A549 (cell line): ENCODE measurements at regions not wholly inside any gene's neighbourhood (a gene's known extent, or its start where the extent isn't known, plus 50 kb on each side); places are given as distances from the start of the nearest gene placed in this dataset.

Experiments
- ATAC-seq, 2 experiments: fragments of 200-7000 bp in 1 of 2; fragments of >200 bp in 1 of 2; cut with Nextera tagmentation in 1 of 2; cut with Tn5 transposase in 1 of 2; 3 replicates each; pipeline versions ENCODE4 v1.8.0 to v1.9.1; 2018 to 2020; ENCODE audit warnings: mild to moderate bottlenecking in 1 of 2, moderate library complexity in 1 of 2
- CTCF ChIA-PET: fragments of 300-600 bp; sonication (Branson Sonifier 250); formaldehyde crosslinking; extraction: SDS; loops from one replicate; lab custom pipeline; 2021; ENCODE audit warnings: antibody characterized with exemption, inconsistent platforms; lab: Yijun Ruan, JAX
- POLR2A ChIA-PET: fragments of 350-600 bp; formaldehyde crosslinking; extraction: SDS; loops from one replicate; lab custom pipeline; 2021; ENCODE audit warnings: antibody characterized with exemption, inconsistent platforms; lab: Yijun Ruan, JAX
- DNase-seq, 2 experiments: peaks; one replicate each; pipeline versions ENCODE4 v3.0.0 to v3.0.0-alpha.2; 2011 to 2016; ENCODE audit warnings: low read depth in 1 of 2, low spot score in 1 of 2
- FAIRE-seq: peaks from 2 replicates; lab custom pipeline; 2011; peaks lifted over from hg19 to GRCh38; lab: Jason Lieb, UNC
- H3K27ac ChIP-seq, 2 experiments: fragments of >200 bp; sonication (Bioruptor Twin); formaldehyde crosslinking; 3 replicates each; pipeline ENCODE4 v1.5.1; 2016 to 2017
- H3K4me1 ChIP-seq: fragments of >200 bp; sonication (Bioruptor Twin); formaldehyde crosslinking; 3 replicates; pipeline ENCODE4 v1.6.1; 2016
- H3K4me2 ChIP-seq: fragments of >200 bp; sonication (Bioruptor Twin); formaldehyde crosslinking; 3 replicates; pipeline ENCODE4 v1.6.1; 2016
- H3K4me3 ChIP-seq: fragments of >200 bp; sonication (Bioruptor Twin); formaldehyde crosslinking; 3 replicates; pipeline ENCODE4 v1.5.1; 2016
- H3K9me3 ChIP-seq: fragments of >200 bp; sonication (Bioruptor Twin); formaldehyde crosslinking; 3 replicates; pipeline ENCODE4 v1.6.1; 2016
- BCL3 ChIP-seq: fragments of >200 bp; sonication (Bioruptor Twin); formaldehyde crosslinking; IDR thresholded peaks from 3 replicates; pipeline ENCODE4 v1.6.1; 2016
- CBX8 ChIP-seq: fragments of 200-600 bp; sonication (generic); IDR thresholded peaks from 2 replicates; pipeline ENCODE4 v1.6.1; 2016
- CHD2 ChIP-seq: fragments of 150-350 bp; IDR thresholded peaks from 2 replicates; pipeline ENCODE4 v1.6.1; 2014; ENCODE audit warnings: low read length; ENCODE audit not compliant: partially characterized antibody
- EP300 ChIP-seq, 2 experiments: fragments of >200 bp; sonication (Bioruptor Twin); formaldehyde crosslinking; IDR thresholded peaks; 2 replicates in 1 of 2; 3 replicates in 1 of 2; pipeline ENCODE4 v1.6.1; 2016 to 2017
- FOSB ChIP-seq: fragments of 250-450 bp; sonication (Bioruptor Pico); IDR thresholded peaks from 2 replicates; pipeline ENCODE4 v1.5.0; 2020; ENCODE audit warnings: mild to moderate bottlenecking, moderate library complexity
- FOSL2 ChIP-seq, 2 experiments: fragments of 450-650 bp in 1 of 2; fragments of >200 bp in 1 of 2; sonication (Bioruptor Twin) in 1 of 2; formaldehyde crosslinking; IDR thresholded peaks; 2 replicates each; pipeline versions ENCODE4 v1.5.0 to v1.6.1; 2016 to 2020; ENCODE audit warnings: mild to moderate bottlenecking in 1 of 2, moderate library complexity in 1 of 2
- FOXS1 ChIP-seq: fragments of 250-450 bp; sonication (Bioruptor Pico); IDR thresholded peaks from 2 replicates; pipeline ENCODE4 v1.5.0; 2020; ENCODE audit warnings: mild to moderate bottlenecking, moderate library complexity
- GATA3 ChIP-seq: IDR thresholded peaks from 2 replicates; pipeline ENCODE4 v1.6.1; 2012; ENCODE audit warnings: borderline replicate concordance
- HES2 ChIP-seq: fragments of >200 bp; sonication (Bioruptor Twin); formaldehyde crosslinking; IDR thresholded peaks from 2 replicates; pipeline ENCODE4 v1.6.1; 2016
- HEYL ChIP-seq: fragments of 250-450 bp; sonication (Bioruptor Pico); IDR thresholded peaks from 2 replicates; pipeline ENCODE4 v1.8.0; 2021; ENCODE audit warnings: mild to moderate bottlenecking, moderate library complexity
- HOXA7 ChIP-seq: fragments of 250-450 bp; sonication (Bioruptor Pico); IDR thresholded peaks from 2 replicates; pipeline ENCODE4 v1.5.0; 2020; ENCODE audit warnings: mild to moderate bottlenecking, moderate library complexity
- HOXB5 ChIP-seq: fragments of 250-450 bp; sonication (Bioruptor Pico); IDR thresholded peaks from 2 replicates; pipeline ENCODE4 v1.5.0; 2020; ENCODE audit warnings: mild to moderate bottlenecking, moderate library complexity
- JUN ChIP-seq, 2 experiments: fragments of >200 bp; sonication (Bioruptor Twin); formaldehyde crosslinking; IDR thresholded peaks; 2 replicates in 1 of 2; 3 replicates in 1 of 2; pipeline ENCODE4 v1.6.1; 2016 to 2017
- JUNB ChIP-seq: fragments of >200 bp; sonication (Bioruptor Twin); formaldehyde crosslinking; IDR thresholded peaks from 2 replicates; pipeline ENCODE4 v1.6.1; 2016
- KDM5A ChIP-seq: fragments of 200-600 bp; sonication (generic); IDR thresholded peaks from 2 replicates; pipeline ENCODE4 v1.6.1; 2016; ENCODE audit warnings: antibody characterized with exemption, mild to moderate bottlenecking
- MAFK ChIP-seq: fragments of 450-650 bp; IDR thresholded peaks from 2 replicates; pipeline ENCODE4 v1.6.1; 2014; ENCODE audit not compliant: partially characterized antibody
- NPAS2 ChIP-seq: fragments of 250-450 bp; sonication (Bioruptor Pico); IDR thresholded peaks from 2 replicates; pipeline ENCODE4 v1.8.0; 2022; ENCODE audit warnings: mild to moderate bottlenecking, moderate library complexity, borderline replicate concordance
- NR3C1 ChIP-seq: fragments of >200 bp; sonication (Bioruptor Twin); formaldehyde crosslinking; IDR thresholded peaks from 3 replicates; pipeline ENCODE4 v1.6.1; 2017
- RCOR1 ChIP-seq: fragments of 150-350 bp; IDR thresholded peaks from 2 replicates; pipeline ENCODE4 v1.6.1; 2014; ENCODE audit warnings: antibody characterized with exemption, low read length, low read depth
- REST ChIP-seq: fragments of 200-600 bp; sonication (generic); IDR thresholded peaks from 2 replicates; pipeline ENCODE4 v1.6.1; 2016; ENCODE audit warnings: antibody characterized with exemption, mild to moderate bottlenecking, moderate library complexity
- RNF2 ChIP-seq: fragments of 200-600 bp; sonication (generic); IDR thresholded peaks from 2 replicates; pipeline ENCODE4 v1.6.1; 2016; ENCODE audit warnings: low read depth, mild to moderate bottlenecking, antibody characterized with exemption, moderate library complexity, borderline replicate concordance
- SMC3 ChIP-seq: fragments of >200 bp; sonication (Bioruptor Twin); formaldehyde crosslinking; IDR thresholded peaks from 3 replicates; pipeline ENCODE4 v1.6.1; 2018; ENCODE audit warnings: inconsistent platforms
- USF2 ChIP-seq: fragments of 450-650 bp; IDR thresholded peaks from 2 replicates; pipeline ENCODE4 v1.6.1; 2014; ENCODE audit warnings: antibody characterized with exemption
- ZC3H11A ChIP-seq: fragments of 450-650 bp; IDR thresholded peaks from 2 replicates; pipeline ENCODE4 v1.6.1; 2014; ENCODE audit warnings: antibody characterized with exemption, mild to moderate bottlenecking
- WGBS: methylation state at CpG from one replicate; pipeline ENCODE4 v1.1.6; 2017; ENCODE audit errors: missing lambda C conversion rate; 5-methylcytosine and 5-hydroxymethylcytosine counted together
- TF ChIP-seq, protein P1 (sequence below): IDR thresholded peaks from 2 replicates; pipeline ENCODE4 v1.6.1; 2012
- TF ChIP-seq, protein P2 (sequence below): IDR thresholded peaks from 2 replicates; pipeline ENCODE4 v1.6.1; 2012; ENCODE audit warnings: low read depth, borderline replicate concordance
- TF ChIP-seq, protein P3 (sequence below): fragments of 250-450 bp; sonication (Bioruptor Pico); IDR thresholded peaks from 2 replicates; pipeline ENCODE4 v1.5.0; 2021; ENCODE audit warnings: mild to moderate bottlenecking, moderate library complexity, borderline replicate concordance

DNA sequence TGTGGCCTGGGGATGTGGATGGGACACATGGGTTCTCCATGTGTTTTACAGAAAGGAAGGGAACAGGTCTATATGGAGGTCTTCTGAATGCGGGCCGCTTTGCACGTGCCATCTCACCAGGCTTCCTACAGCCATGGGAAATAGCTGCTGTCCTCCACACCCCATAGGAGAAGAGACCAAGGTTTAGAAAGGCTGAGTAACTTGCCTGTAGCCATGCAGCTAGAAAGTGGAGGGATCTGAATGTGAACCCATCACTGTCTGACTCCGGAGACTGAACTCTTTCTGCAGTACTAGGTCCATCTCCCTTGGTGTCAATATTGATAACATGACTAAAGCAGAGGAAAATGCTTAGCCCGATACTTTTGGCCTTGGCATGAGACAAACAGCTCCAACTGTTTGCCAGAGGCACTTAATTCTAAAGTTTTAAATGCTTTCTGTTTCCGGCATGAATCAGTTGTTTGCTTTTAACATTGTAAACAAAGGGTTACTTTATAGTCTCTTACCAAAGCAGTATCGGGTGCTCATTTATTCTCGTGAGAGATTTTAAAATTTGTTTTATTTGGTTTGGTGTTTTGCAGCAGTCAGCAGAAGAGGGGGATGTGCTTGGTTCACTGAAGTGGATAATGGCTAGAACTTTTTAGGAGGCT is 64.8 kb upstream of the LOXL4 start:
- ChIA-PET POLR2A (no interaction called here), CTCF (interaction anchor here (1.2 kb wide), 1 partner anchor 8 kb away, joined by 3 read pairs; no protein-coding TSS in a partner anchor)
- H3K9me3 ChIP-seq = peaks cover 5% of the 10 kb centered on the region; the same call in 1 of the 3 replicates
- peak; percentile 53 to 72 for ATAC-seq
- no peak overlapping the region for H3K4me3 ChIP-seq
- no peak; the same call in 1 of the 2 replicates for TF ChIP-seq GATA3
- TF ChIP-seq ZC3H11A = no peak
- TF ChIP-seq EP300 (IDR thresholded peaks at IDR 0.05) = no peak
- no peak for TF ChIP-seq JUN (IDR thresholded peaks at IDR 0.05)
- TF ChIP-seq NR3C1 = no peak
- no peak for TF ChIP-seq NPAS2
- no peak for TF ChIP-seq FOXS1 (CRISPR knock-in tag)
- TF ChIP-seq CBX8 = no peak
- TF ChIP-seq RNF2 = no peak
- no peak for TF ChIP-seq HOXA7 (CRISPR knock-in tag)
- no peak for TF ChIP-seq CHD2
- peak; percentile 73 for TF ChIP-seq MAFK
- TF ChIP-seq BCL3 = no peak
- no peak for TF ChIP-seq SMC3
- no peak for TF ChIP-seq HES2
- TF ChIP-seq REST = no peak
- no peak for TF ChIP-seq FOSB (CRISPR knock-in tag)
- no peak for TF ChIP-seq USF2
- TF ChIP-seq, protein P1, sequence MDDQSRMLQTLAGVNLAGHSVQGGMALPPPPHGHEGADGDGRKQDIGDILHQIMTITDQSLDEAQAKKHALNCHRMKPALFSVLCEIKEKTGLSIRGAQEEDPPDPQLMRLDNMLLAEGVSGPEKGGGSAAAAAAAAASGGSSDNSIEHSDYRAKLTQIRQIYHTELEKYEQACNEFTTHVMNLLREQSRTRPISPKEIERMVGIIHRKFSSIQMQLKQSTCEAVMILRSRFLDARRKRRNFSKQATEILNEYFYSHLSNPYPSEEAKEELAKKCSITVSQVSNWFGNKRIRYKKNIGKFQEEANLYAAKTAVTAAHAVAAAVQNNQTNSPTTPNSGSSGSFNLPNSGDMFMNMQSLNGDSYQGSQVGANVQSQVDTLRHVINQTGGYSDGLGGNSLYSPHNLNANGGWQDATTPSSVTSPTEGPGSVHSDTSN = no peak
- TF ChIP-seq RCOR1 = no peak
- TF ChIP-seq JUNB = peak; percentile 25; the same call in 1 of the 2 replicates
- TF ChIP-seq, protein P2, sequence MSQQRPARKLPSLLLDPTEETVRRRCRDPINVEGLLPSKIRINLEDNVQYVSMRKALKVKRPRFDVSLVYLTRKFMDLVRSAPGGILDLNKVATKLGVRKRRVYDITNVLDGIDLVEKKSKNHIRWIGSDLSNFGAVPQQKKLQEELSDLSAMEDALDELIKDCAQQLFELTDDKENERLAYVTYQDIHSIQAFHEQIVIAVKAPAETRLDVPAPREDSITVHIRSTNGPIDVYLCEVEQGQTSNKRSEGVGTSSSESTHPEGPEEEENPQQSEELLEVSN = no peak
- no peak for TF ChIP-seq KDM5A
- no peak for TF ChIP-seq HOXB5 (CRISPR knock-in tag)
- TF ChIP-seq HEYL (CRISPR knock-in tag) = no peak
- TF ChIP-seq FOSL2 (IDR thresholded peaks at IDR 0.05) = 0 out of 2 replicates have a peak, but pooled peaks have one; percentile 19
- peak; percentile 65 for TF ChIP-seq FOSL2 (CRISPR knock-in tag; IDR thresholded peaks at IDR 0.05)
- TF ChIP-seq, protein P3, sequence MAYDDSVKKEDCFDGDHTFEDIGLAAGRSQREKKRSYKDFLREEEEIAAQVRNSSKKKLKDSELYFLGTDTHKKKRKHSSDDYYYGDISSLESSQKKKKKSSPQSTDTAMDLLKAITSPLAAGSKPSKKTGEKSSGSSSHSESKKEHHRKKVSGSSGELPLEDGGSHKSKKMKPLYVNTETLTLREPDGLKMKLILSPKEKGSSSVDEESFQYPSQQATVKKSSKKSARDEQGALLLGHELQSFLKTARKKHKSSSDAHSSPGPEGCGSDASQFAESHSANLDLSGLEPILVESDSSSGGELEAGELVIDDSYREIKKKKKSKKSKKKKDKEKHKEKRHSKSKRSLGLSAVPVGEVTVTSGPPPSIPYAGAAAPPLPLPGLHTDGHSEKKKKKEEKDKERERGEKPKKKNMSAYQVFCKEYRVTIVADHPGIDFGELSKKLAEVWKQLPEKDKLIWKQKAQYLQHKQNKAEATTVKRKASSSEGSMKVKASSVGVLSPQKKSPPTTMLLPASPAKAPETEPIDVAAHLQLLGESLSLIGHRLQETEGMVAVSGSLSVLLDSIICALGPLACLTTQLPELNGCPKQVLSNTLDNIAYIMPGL = no peak
- peaks cover 13% of the 10 kb centered on the region; the same call in 2 of the 3 replicates for H3K4me1 ChIP-seq
- 0 out of 6 replicates have a peak overlapping the region, but pooled peaks of 1 of the 2 experiments have one; percentile 8 for H3K27ac ChIP-seq
- peak overlapping the region; percentile 40 for H3K4me2 ChIP-seq
- no peak for FAIRE-seq
- 36% methylated on average over 8 of the region's 8 CpGs for WGBS
- peak in 1 of 2 experiments; percentile 37 for DNase-seq
